Muscle layer of duodenum (tissue), 2 donors: ENCODE measurements at regions not wholly inside any gene's neighbourhood (a gene's known extent, or its start where the extent isn't known, plus 50 kb on each side); places are given as distances from the start of the nearest gene placed in this dataset.

Source experiments
- H3K27ac ChIP-seq: one replicate; pipeline ENCODE4 v1.7.0; 2013; ENCODE audit warnings: mild to moderate bottlenecking, low read length
- H3K27me3 ChIP-seq: one replicate; pipeline ENCODE4 v1.7.0; 2013; ENCODE audit warnings: low read depth, mild to moderate bottlenecking, control low read depth, low read length
- H3K36me3 ChIP-seq, 2 donors: one replicate each; pipeline ENCODE4 v1.7.0; 2013; ENCODE audit warnings: low read length in 2 of 2, control low read depth in 1 of 2, mild to moderate bottlenecking in 1 of 2; ENCODE audit not compliant: insufficient read depth in 2 of 2, control insufficient read depth in 1 of 2
- H3K4me1 ChIP-seq, 2 donors: one replicate each; pipeline ENCODE4 v1.7.0; 2013; ENCODE audit warnings: low read length in 2 of 2, mild to moderate bottlenecking in 2 of 2, control low read depth in 1 of 2, moderate library complexity in 1 of 2; ENCODE audit not compliant: insufficient read depth in 2 of 2, control insufficient read depth in 1 of 2
- H3K4me3 ChIP-seq, 2 donors: one replicate each; pipeline ENCODE4 v1.7.0; 2013; ENCODE audit warnings: low read length in 2 of 2, low read depth in 1 of 2, mild to moderate bottlenecking in 1 of 2
- H3K9me3 ChIP-seq, 2 donors: one replicate each; pipeline ENCODE4 v1.7.0; 2013; ENCODE audit warnings: low read length in 2 of 2, control low read depth in 1 of 2, mild to moderate bottlenecking in 1 of 2; ENCODE audit not compliant: control insufficient read depth in 1 of 2
- donor health status: healthy.

- Histone ChIP-seq H3K9me3 (no peaks in the 10 kb centered on the region), H3K4me3 (no peak overlapping the region), H3K36me3 (no peaks in the 10 kb centered on the region), H3K4me1 (peaks cover 0 to 2% of the 10 kb centered on the region in 2 donors), H3K27ac (no peak overlapping the region), H3K27me3 (no peaks in the 10 kb centered on the region)
Observed at GRCh38 chr2:217166241-217166850, 306.5 kb upstream of the TNP1 start.

GRCh38 chr2:217165547-217165946 is 305.7 kb upstream of the TNP1 start:
- Histone ChIP-seq H3K9me3 (no peaks in the 10 kb centered on the region), H3K4me3 (no peak overlapping the region), H3K27ac (no peak overlapping the region), H3K36me3 (no peaks in the 10 kb centered on the region), H3K4me1 (peaks cover 0 to 7% of the 10 kb centered on the region in 2 donors), H3K27me3 (no peaks in the 10 kb centered on the region)

GRCh38 chr2:217163987-217164386 is 304.1 kb upstream of the TNP1 start:
- H3K36me3 ChIP-seq = no peaks in the 10 kb centered on the region
- H3K27ac ChIP-seq = no peak overlapping the region
- no peak overlapping the region for H3K4me3 ChIP-seq
- peaks cover 0 to 7% of the 10 kb centered on the region in 2 donors for H3K4me1 ChIP-seq
- H3K9me3 ChIP-seq = no peaks in the 10 kb centered on the region
- H3K27me3 ChIP-seq = no peaks in the 10 kb centered on the region

- H3K9me3 ChIP-seq = no peaks in the 10 kb centered on the region
- H3K36me3 ChIP-seq = no peaks in the 10 kb centered on the region
- no peak overlapping the region for H3K27ac ChIP-seq
- no peak overlapping the region for H3K4me3 ChIP-seq
- peaks cover 0 to 7% of the 10 kb centered on the region in 2 donors for H3K4me1 ChIP-seq
- H3K27me3 ChIP-seq = no peaks in the 10 kb centered on the region
Observed at GRCh38 chr2:217162533-217162932, 302.7 kb upstream of the TNP1 start.

GRCh38 chr2:217160978-217161973 is 301.4 kb upstream of the TNP1 start:
- H3K27ac ChIP-seq = no peak overlapping the region
- H3K4me3 ChIP-seq = no peak overlapping the region
- H3K4me1 ChIP-seq = peaks cover 0 to 7% of the 10 kb centered on the region in 2 donors
- no peaks in the 10 kb centered on the region for H3K27me3 ChIP-seq
- H3K36me3 ChIP-seq = no peaks in the 10 kb centered on the region
- no peaks in the 10 kb centered on the region for H3K9me3 ChIP-seq

GRCh38 chr2:217160103-217160743 is 300.4 kb upstream of the TNP1 start:
- Histone ChIP-seq H3K4me1 (peaks cover 0 to 7% of the 10 kb centered on the region in 2 donors), H3K36me3 (no peaks in the 10 kb centered on the region), H3K4me3 (no peak overlapping the region), H3K9me3 (no peaks in the 10 kb centered on the region), H3K27ac (no peak overlapping the region), H3K27me3 (no peaks in the 10 kb centered on the region)

GRCh38 chr2:217158928-217159327 is 299.1 kb upstream of the TNP1 start:
- Histone ChIP-seq H3K4me1 (peaks cover 0 to 7% of the 10 kb centered on the region in 2 donors), H3K36me3 (no peaks in the 10 kb centered on the region), H3K9me3 (no peaks in the 10 kb centered on the region), H3K27ac (no peak overlapping the region), H3K4me3 (no peak overlapping the region), H3K27me3 (no peaks in the 10 kb centered on the region)

GRCh38 chr2:217157581-217157980 is 297.7 kb upstream of the TNP1 start:
- Histone ChIP-seq H3K27ac (no peak overlapping the region), H3K4me1 (peaks cover 0 to 7% of the 10 kb centered on the region in 2 donors), H3K9me3 (no peaks in the 10 kb centered on the region), H3K36me3 (no peaks in the 10 kb centered on the region), H3K4me3 (no peak overlapping the region), H3K27me3 (no peaks in the 10 kb centered on the region)

GRCh38 chr2:217156801-217157200 is 296.9 kb upstream of the TNP1 start:
- peaks cover 0 to 7% of the 10 kb centered on the region in 2 donors for H3K4me1 ChIP-seq
- no peak overlapping the region for H3K4me3 ChIP-seq
- no peaks in the 10 kb centered on the region for H3K36me3 ChIP-seq
- H3K9me3 ChIP-seq = no peaks in the 10 kb centered on the region
- no peak overlapping the region for H3K27ac ChIP-seq
- no peaks in the 10 kb centered on the region for H3K27me3 ChIP-seq

- no peak overlapping the region for H3K27ac ChIP-seq
- no peak overlapping the region for H3K4me3 ChIP-seq
- no peaks in the 10 kb centered on the region for H3K4me1 ChIP-seq
- H3K36me3 ChIP-seq = no peaks in the 10 kb centered on the region
- H3K9me3 ChIP-seq = no peaks in the 10 kb centered on the region
- H3K27me3 ChIP-seq = no peaks in the 10 kb centered on the region
Observed at GRCh38 chr2:217154923-217155322, 295.1 kb upstream of the TNP1 start.

GRCh38 chr2:217153510-217153909 is 293.6 kb upstream of the TNP1 start:
- Histone ChIP-seq H3K4me3 (no peak overlapping the region), H3K4me1 (no peaks in the 10 kb centered on the region), H3K36me3 (no peaks in the 10 kb centered on the region), H3K27ac (no peak overlapping the region), H3K9me3 (no peaks in the 10 kb centered on the region), H3K27me3 (no peaks in the 10 kb centered on the region)
